KMS-11 (cell line): ENCODE measurements at regions not wholly inside any gene's neighbourhood (a gene's known extent, or its start where the extent isn't known, plus 50 kb on each side); places are given as distances from the start of the nearest gene placed in this dataset.
"Not testable (repeated sequence)": the region's sequence is repeated elsewhere in the genome, so short reads cannot be mapped to it uniquely, and the experiment has no call there.

Source experiments
- H2AFZ ChIP-seq: fragments of 200-600 bp; sonication (generic); 2 replicates; pipeline ENCODE4 v1.6.1; 2016; ENCODE audit warnings: antibody characterized with exemption, mixed run types, low read depth
- H3K27ac ChIP-seq: fragments of 200-600 bp; sonication (generic); 2 replicates; pipeline ENCODE4 v1.6.1; 2016; ENCODE audit warnings: mild to moderate bottlenecking, mixed run types
- H3K27me3 ChIP-seq: fragments of 200-600 bp; sonication (generic); 2 replicates; pipeline ENCODE4 v1.6.1; 2017; ENCODE audit warnings: mild to moderate bottlenecking, low read depth, mixed run types, moderate library complexity; ENCODE audit not compliant: insufficient read depth
- H3K36me3 ChIP-seq: fragments of 200-600 bp; sonication (generic); 2 replicates; pipeline ENCODE4 v1.6.1; 2017; ENCODE audit warnings: mild to moderate bottlenecking, mixed run types; ENCODE audit not compliant: insufficient read depth
- H3K4me1 ChIP-seq: fragments of 200-600 bp; sonication (generic); 2 replicates; pipeline ENCODE4 v1.6.1; 2016; ENCODE audit warnings: mild to moderate bottlenecking, low read depth, mixed run types; ENCODE audit not compliant: poor library complexity, severe bottlenecking
- H3K4me2 ChIP-seq: fragments of 200-600 bp; sonication (generic); 2 replicates; pipeline ENCODE4 v1.7.0; 2016; ENCODE audit warnings: mild to moderate bottlenecking, mixed run types
- H3K4me3 ChIP-seq: fragments of 200-600 bp; sonication (generic); IDR thresholded peaks from 2 replicates; pipeline ENCODE4 v1.6.1; 2017; ENCODE audit warnings: low read depth, low read length, mixed read lengths; ENCODE audit not compliant: insufficient read depth
- H3K79me2 ChIP-seq: fragments of 200-600 bp; sonication (generic); 2 replicates; pipeline ENCODE4 v1.6.1; 2016; ENCODE audit warnings: low read depth, mixed run types; ENCODE audit not compliant: insufficient read depth
- H3K9ac ChIP-seq: fragments of 200-600 bp; sonication (generic); 2 replicates; pipeline ENCODE4 v1.6.1; 2016; ENCODE audit warnings: mild to moderate bottlenecking, mixed run types
- H4K20me1 ChIP-seq: fragments of 200-600 bp; sonication (generic); 2 replicates; pipeline ENCODE4 v1.6.1; 2016; ENCODE audit warnings: mild to moderate bottlenecking, mixed run types; ENCODE audit not compliant: insufficient read depth
- TF ChIP-seq, protein P1 (sequence below): fragments of 200-600 bp; sonication (generic); conservative IDR thresholded peaks from 2 replicates; pipeline ENCODE4 v1.6.1; 2017; ENCODE audit warnings: low read depth, mild to moderate bottlenecking, antibody characterized with exemption, low read length, moderate library complexity, mixed read lengths

DNA sequence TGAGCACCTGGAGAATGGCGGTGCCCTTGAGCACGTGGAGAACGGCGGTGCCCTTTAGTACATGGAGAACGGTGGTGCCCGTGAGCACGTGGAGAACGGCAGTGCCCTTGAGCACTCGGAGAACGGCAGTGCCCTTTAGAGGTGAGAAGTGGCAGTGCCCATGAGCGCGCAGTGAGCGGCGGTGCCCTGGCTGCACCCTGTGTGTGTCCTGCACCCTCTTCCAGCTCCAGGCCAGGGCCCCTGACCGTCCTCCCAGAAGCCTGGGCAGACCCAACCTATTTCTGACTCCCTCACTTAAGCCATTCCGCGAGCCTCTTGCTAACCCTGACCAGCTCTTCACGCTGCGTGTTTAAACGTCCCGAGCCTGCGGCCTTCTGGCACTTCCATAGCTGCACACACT lies 151.3 kb downstream of the DLL1 start:
- Histone ChIP-seq H4K20me1 (no peaks in the 10 kb centered on the region), H3K4me1 (no peaks in the 10 kb centered on the region), H3K36me3 (no peaks in the 10 kb centered on the region), H3K27ac (no peak overlapping the region), H2AFZ (no peak overlapping the region), H3K4me2 (no peak overlapping the region), H3K79me2 (no peaks in the 10 kb centered on the region), H3K4me3 (no peak overlapping the region), H3K9ac (no peak overlapping the region), H3K27me3 (0 out of 2 replicates have a peak, but pooled peaks cover 3% of the 10 kb centered on the region)
- TF ChIP-seq, protein P1, sequence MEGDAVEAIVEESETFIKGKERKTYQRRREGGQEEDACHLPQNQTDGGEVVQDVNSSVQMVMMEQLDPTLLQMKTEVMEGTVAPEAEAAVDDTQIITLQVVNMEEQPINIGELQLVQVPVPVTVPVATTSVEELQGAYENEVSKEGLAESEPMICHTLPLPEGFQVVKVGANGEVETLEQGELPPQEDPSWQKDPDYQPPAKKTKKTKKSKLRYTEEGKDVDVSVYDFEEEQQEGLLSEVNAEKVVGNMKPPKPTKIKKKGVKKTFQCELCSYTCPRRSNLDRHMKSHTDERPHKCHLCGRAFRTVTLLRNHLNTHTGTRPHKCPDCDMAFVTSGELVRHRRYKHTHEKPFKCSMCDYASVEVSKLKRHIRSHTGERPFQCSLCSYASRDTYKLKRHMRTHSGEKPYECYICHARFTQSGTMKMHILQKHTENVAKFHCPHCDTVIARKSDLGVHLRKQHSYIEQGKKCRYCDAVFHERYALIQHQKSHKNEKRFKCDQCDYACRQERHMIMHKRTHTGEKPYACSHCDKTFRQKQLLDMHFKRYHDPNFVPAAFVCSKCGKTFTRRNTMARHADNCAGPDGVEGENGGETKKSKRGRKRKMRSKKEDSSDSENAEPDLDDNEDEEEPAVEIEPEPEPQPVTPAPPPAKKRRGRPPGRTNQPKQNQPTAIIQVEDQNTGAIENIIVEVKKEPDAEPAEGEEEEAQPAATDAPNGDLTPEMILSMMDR = no peak

- not testable (repeated sequence) for H4K20me1 ChIP-seq, H3K79me2 ChIP-seq, H3K27me3 ChIP-seq, H3K36me3 ChIP-seq, H3K4me2 ChIP-seq, H3K4me1 ChIP-seq, H3K9ac ChIP-seq, H3K4me3 ChIP-seq, H2AFZ ChIP-seq, H3K27ac ChIP-seq
Observed at GRCh38 chr6:170139046-170139445, 151.8 kb downstream of the DLL1 start.

GRCh38 chr6:170137911-170138910 lies 152.7 kb downstream of the DLL1 start:
- no peak overlapping the region for H2AFZ ChIP-seq
- no peak overlapping the region for H3K9ac ChIP-seq
- H3K36me3 ChIP-seq = no peaks in the 10 kb centered on the region
- TF ChIP-seq, protein P1 = no peak
- H3K4me1 ChIP-seq = no peaks in the 10 kb centered on the region
- no peak overlapping the region for H3K27ac ChIP-seq
- H3K27me3 ChIP-seq = 0 out of 2 replicates have a peak, but pooled peaks cover 3% of the 10 kb centered on the region
- H4K20me1 ChIP-seq = no peaks in the 10 kb centered on the region
- H3K4me2 ChIP-seq = no peak overlapping the region
- H3K4me3 ChIP-seq = no peak overlapping the region
- H3K79me2 ChIP-seq = no peaks in the 10 kb centered on the region

GRCh38 chr6:170137176-170137891 lies 153.5 kb downstream of the DLL1 start:
- no peak overlapping the region for H3K4me2 ChIP-seq
- H3K27me3 ChIP-seq = 0 out of 2 replicates have a peak, but pooled peaks cover 3% of the 10 kb centered on the region
- no peaks in the 10 kb centered on the region for H3K79me2 ChIP-seq
- H3K9ac ChIP-seq = no peak overlapping the region
- H3K27ac ChIP-seq = no peak overlapping the region
- TF ChIP-seq, protein P1 = no peak
- no peak overlapping the region for H3K4me3 ChIP-seq
- H3K36me3 ChIP-seq = no peaks in the 10 kb centered on the region
- no peaks in the 10 kb centered on the region for H3K4me1 ChIP-seq
- H2AFZ ChIP-seq = no peak overlapping the region
- no peaks in the 10 kb centered on the region for H4K20me1 ChIP-seq
